ENCODE measurements at regions not wholly inside any gene's neighbourhood (a gene's known extent, or its start where the extent isn't known, plus 50 kb on each side); places are given as distances from the start of the nearest gene placed in this dataset.
"Not testable (repeated sequence)": the region's sequence is repeated elsewhere in the genome, so short reads cannot be mapped to it uniquely, and the experiment has no call there.

DNA sequence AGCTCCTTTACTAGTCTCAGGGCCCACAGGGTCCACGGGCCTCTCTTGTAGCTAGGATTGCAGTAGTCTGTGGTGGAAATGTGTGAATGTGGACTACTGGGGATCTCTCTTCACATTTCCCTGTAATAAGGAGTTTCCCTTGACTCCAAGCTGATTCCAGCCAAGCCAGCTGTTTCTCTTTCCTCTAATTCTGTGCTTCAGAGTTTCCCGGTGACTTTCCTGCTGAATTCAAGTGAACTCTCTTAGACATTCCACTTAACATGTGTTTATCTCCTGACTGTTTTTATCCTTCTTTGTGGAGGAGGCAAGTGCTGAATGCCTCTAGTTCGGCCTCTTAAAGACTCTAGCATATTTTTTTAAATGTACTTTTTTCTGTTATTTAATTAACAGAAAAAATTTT is 354.0 kb upstream of the RGS18 start:
- DNase-seq (ENCODE audit: low read depth) = no peak

DNA sequence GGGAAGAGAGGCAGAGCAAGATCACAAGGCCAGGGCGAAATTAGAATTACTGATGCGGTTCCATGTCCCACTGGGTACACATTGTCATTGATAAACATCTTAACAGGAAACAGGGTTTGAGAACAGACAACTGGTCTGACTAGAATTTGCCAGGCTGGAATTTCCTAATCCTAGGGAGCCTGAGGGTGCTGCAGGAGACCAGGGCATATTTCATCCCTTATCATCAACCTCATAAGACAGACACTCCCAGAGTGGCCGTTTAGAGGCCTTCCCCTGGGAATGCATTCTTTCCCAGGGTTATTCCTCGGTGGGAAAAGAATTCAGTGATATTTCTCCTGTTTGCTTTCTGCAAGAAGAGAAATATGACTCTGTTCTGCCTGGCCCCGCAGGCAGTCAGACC is 344.7 kb upstream of the RGS18 start:
- DNase-seq (ENCODE audit: low read depth) = not testable (repeated sequence)

DNA sequence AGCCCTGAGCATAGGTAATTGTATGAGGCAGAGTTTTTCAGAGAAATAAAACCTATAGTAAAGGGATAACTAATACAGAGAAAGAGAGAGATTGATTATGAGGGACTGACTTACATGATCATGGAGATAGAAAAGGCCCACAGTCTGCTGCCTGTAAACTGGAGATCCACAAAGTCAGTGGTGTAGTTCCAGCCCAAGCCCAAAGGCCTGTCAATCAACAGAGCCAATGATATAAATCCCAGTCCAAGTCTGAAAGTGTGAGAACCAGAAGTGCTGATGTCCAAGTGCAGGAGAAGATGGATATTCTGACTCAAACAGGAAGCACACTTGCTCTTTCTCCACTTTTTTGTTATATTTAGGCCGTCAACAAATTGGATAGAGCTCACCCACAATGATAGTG is 340.1 kb upstream of the RGS18 start:
- DNase-seq (ENCODE audit: low read depth) = no peak

DNA sequence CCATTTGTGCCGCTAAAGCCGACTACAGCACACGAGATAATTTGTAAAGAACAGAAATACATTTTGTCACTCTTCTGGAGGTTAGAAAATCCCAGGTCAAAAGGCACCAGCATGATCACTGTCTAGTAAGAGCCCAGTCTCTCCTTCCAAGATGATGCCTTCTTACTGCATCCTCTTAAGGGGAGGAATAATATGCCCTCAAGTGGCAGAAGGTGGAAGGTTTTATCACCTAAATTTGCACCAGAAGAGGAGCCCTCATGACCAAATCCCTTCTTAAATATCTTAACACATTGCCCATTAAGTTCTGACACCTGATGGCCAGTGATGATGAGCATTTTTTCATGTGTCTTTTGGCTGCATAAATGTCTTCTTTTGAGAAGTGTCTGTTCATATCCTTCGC is 326.7 kb upstream of the RGS18 start:
- no peak for DNase-seq (ENCODE audit: low read depth)

DNA sequence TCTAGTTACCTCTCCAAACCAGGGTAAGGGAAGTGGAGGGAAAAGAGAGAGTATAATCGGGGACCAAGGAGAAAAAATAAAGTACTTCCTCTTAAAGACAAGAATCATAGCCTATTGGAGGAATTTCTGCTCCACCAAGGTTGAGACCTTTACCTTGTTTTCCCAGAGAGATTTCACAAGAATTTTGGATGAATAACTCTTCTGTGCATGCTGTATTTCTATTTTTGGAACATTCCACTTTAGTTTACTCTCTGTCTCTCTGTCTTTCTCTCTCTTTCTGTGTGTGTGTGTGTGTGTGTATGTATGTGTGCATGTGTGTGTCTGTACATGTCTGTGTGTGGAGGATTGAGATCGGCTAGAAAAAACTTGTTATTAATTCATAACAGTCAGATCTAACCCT is 318.4 kb upstream of the RGS18 start:
- peak; percentile 11 for DNase-seq (ENCODE audit: low read depth)

DNA sequence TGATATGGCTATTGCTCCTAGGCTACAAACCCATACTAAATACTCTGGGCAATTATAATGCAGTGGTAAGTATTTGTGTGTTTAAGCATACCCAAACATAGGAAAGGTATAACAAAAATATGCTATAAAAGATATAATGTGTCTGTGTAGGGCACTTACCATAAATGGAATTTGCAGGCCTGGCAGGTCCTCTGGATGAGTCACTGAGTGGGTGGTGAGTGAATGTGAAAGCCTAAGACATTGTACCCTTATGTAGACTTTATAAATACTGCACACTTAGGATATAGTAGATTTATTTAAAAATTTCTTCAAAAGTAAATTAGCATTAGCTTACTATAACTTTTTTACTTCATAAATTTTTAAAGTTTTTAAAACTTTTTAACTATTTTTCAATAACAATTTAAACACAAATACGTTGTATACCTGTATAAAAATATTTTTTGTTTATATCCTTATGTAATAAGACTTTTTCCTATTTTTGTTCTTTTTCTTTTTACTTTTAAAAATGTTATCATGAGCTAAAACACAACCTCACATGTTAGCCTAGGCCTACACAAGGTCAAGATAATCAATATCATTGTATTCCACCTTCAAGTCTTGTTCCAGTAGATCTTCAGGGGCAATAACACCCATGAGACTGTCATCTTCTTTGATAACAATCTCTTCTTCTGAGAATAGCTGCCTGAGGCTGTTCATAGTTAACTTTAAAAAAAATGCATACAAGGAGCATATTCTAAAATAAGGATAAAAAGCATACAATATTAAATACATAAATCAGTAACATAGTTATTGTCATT is 306.3 kb upstream of the RGS18 start:
- peak; percentile 38 for DNase-seq (ENCODE audit: low read depth)

DNA sequence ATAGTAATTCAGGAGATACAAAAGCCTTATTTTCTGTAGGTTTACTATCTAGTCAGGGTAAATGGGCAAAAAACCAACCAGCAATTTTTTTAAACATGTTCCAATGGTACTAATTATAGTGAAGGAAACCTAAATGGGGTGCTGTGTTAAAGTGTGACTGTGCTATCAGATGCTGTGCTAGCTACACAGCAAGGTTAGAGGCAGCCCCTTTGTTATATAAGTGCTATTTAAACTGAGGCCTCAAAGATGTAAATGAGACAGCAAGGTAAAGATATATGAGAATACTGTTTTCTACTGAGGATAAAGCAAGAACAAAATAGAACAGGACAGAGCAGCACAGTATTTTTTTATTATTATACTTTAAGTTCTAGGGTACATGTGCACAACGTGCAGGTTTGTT is 305.4 kb upstream of the RGS18 start:
- no peak for DNase-seq (ENCODE audit: low read depth)

DNA sequence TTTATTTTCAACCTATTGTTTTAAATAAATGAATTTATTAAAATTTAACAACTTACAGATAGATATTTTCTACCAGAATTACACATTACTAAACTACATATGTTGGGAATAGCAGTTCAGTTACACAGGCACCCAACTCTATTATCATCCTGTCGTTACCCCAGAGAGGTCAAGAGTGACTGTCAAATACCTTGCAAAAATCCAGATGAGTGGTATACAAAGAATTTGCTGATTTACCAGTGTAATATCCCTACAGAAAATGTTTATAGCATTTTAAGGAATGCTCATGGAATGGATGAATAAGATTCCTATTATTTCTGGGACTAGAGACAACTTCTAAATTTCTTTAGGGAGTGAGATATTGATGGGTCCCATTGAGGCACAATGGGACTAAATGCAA is 300.7 kb upstream of the RGS18 start:
- DNase-seq (ENCODE audit: low read depth) = no peak

DNA sequence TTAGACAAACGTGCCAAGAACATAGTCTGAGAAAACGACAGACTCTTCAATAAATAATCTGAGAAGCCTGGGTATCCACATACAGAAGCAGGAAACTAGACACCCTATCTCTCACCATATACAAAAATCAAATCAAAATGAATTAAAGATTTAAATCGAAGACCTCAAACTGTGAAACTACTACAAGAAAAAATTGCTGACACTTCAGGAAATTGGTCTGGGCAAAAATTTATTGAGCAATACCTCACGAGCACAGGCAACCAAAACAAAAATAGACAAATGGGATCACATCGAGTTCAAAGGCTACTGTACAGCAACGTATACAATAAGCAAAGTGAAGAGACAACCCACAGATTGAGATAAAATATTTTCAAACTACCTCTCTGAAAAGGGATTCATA is 292.8 kb upstream of the RGS18 start:
- DNase-seq (ENCODE audit: low read depth) = no peak

DNA sequence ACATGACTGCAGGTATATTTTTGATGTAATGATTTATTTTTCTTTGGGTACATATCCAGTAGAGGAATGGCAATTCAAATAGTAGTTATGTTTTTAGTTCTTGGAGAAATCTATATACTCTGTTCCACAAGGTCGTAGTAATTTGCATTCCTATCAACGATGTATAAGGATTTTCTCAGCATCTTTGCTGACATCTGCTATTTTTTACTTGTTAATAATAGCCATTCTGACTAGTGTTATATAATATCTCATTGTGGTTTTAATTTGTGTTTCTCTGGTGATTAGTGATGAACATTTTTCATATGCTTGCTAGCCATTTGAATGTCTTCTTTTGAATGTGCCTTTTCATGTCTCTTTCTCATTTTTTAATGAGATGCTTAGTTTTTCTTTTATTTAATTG is 292.1 kb upstream of the RGS18 start:
- no peak for DNase-seq (ENCODE audit: low read depth)

DNA sequence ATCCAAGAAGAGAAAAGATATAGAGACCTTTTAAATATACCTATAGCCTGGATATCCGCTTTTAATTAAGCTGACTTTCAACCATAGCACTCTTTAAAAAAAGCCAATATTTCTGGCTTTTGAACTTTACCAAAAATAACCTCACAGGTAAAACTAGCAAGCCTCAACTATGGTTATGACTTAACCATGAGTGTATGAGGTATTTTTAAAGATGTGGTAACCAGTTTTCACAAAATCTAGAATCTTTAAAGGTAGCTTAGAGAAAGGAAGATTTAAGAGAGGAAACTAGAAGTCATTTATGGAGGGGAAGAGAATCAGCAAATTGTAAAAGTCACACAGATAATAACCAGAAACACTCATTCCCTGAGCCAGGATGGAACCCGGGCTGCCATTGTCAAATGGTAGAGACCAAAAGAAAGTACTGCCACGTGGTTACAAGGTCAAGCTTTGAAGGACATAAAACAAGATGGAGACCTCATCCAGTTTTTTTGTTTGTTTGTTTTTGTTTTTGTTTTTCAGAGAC is 288.4 kb upstream of the RGS18 start:
- no peak for DNase-seq (ENCODE audit: low read depth)

DNA sequence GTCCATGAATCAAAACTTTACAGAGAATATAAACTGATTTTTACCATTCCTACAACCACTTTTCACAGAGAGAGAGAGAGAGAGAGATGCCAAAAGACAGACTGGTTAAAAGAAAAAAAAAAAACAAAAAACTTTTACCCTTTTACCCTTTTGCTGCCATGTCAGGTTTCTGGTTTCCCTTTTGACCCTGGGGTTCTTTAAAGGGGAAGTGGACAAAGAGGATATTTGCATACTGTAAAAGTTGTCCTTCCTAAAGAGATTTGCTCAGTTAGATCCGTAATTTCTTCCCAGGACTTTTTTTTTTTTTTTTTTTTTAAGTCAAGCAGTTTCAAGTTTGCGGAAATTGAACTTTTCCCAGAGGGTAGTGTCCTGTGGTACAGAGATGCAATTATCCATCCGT is 287.8 kb upstream of the RGS18 start:
- DNase-seq (ENCODE audit: low read depth) = no peak

DNA sequence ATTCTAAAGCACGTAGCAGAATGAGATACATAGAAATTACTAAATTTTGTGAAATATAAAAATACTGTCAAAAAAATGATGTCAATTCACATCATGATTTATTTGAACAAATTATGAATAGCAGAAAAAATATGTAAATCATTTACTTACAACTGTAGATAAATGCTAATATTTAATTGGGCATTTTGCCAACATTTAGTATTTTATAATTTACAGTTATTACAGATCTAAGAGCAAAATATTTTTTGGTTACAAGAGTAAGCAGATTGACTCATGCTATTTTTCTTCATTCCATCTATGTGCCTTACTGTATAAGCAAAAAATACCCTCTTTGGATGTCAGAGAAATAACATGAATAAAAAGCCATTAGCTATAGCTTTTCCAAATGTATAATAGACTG is 282.3 kb upstream of the RGS18 start:
- DNase-seq (ENCODE audit: low read depth) = no peak

DNA sequence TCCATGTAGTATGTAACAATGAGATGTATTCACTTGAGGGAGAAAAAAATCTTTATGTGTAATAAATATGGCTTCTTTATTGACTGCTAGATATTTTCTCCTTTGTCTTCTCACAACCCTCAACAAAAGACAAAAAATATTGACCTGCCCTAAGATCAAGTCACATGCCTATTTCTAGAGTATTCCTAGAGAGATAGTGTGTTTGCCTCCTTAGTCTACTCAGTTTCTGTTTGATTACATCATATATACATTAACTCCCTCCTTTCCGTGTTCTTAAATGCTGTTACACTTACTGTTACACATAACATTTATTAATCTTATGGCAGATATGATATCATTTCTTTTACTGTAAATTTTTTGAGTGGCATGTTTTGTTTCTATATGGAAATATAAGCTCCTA is 281.6 kb upstream of the RGS18 start:
- no peak for DNase-seq (ENCODE audit: low read depth)

DNA sequence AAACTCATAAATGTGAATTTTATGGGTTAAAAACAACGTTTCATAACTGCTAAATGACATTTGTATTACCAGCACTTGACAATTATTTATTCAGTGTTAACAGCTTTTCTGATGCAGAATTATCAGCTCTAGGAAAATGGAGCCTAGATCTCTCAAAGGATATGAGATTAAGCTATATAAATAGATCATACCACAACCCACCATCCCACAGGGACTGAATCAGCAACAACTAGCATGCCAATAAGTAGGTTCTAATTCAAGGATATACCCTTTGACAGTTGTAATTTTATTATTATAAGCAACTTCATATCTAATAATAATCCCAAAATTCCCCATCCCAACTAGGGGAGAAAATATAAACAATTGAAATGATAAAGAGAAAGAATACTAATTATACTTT is 275.4 kb upstream of the RGS18 start:
- no peak for DNase-seq (ENCODE audit: low read depth)

DNA sequence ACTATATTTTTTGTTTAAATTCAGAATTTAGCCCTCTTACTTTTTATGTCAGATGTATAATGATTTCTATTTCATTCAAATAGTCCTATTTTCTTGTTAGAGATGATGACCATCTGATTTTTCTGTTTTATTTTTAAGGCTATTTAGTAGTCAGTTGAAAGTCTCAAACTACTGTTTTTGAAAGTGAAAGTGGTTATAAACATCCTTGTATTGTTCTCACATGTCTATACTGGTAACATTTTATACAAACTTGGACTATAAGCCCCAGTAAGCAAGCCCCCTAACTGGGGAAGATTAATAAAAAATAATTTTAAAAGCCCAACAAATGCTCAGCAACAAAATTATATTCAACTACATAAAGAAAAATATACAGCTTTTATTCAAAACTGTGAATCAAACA is 271.3 kb upstream of the RGS18 start:
- no peak for DNase-seq (ENCODE audit: low read depth)

DNA sequence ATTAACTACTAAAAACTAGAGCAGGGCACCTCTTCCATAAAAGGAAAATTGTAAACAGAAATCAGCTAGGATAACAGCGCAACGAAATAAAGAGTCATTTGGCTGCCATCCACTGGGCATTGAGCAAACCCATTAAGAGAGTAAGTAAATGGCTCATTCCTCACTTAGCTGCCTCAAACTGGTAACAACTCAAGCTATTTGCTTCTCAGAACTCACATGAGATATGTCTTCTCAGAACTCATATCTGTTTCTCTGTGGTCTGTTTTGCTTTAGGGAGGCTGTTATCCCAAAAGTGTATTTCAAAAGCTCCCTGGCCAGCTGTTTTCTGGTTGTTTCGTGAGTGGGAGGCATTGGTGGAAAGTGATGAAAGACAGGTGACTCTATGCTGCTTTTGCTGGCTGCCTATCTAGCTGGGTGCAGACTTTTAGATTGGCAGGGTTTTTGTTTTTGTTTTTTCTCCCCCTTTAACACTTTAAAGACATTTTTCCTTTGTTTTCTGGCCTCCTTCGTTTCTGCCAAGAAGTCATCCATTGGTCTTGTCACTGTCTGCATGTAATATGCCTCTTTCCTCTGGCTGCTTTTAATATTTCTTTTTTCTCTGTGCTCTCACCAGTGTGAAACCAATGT is 269.2 kb upstream of the RGS18 start:
- no peak for DNase-seq (ENCODE audit: low read depth)

DNA sequence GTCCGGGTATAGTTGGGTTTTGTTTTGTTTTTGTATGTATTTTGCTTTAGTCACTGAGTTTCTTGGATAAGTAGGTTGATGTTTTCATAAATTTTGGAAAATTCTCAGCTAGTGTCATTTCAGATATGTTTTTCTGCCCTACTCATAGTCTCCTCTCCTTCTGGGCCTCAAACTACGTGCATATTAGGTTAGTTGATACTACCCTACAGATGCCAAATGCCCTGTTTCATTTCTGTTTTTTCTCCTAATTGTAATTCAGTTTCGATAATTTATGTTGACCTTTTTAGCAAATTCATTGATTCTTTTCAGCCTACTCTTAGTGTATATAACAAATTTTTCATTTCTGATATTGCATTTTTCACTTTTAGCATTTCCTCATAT is 268.6 kb upstream of the RGS18 start:
- DNase-seq (ENCODE audit: low read depth) = no peak

DNA sequence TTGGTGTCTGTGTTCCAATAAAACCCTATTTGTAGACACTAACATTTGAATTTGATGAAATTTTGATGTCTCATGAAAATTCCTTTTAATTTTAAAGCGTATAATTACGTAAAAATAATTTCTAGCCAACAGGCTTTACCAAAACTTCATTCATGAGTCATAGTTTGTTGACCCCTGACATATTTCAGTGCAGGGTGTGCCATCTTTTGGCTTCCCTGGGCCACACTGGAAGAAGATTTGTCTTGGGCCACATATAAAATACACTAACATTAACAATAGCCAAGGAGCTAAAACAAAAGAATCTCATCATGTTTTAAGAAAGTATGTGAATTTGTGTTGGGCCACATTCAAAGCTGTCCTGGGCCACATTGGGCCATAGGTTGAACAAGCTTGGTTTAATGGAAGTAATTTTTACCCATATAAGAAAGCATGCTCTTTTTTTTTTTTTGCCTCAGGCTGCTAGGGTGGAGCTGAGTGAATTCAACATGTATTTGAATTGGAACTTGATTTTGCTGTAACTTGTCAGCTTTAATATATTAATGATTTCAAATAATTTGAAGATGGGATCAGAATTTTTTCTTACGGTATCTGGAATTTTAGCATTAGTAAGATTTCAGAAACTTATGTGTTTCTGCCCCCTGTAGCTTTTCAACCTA is 267.7 kb upstream of the RGS18 start:
- DNase-seq (ENCODE audit: low read depth) = no peak

DNA sequence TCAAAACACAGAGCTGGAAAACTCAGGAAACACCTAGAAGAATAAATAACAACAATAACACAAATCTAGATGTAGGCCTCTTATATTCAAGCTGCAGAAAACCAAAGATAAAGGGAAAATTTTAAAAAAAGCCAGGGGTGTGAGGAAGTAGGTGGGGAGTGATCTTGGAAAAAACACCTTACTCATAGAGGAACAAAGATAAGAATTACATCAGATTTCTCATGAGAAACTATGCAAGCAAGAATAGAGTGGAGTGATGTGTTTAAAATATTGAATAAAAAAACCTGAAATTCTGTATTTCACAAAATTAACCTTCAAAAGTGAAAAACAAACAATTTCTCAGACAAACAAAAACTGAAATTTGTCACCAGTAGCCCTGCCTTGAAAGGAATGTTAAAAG is 265.5 kb upstream of the RGS18 start:
- DNase-seq (ENCODE audit: low read depth) = no peak

DNA sequence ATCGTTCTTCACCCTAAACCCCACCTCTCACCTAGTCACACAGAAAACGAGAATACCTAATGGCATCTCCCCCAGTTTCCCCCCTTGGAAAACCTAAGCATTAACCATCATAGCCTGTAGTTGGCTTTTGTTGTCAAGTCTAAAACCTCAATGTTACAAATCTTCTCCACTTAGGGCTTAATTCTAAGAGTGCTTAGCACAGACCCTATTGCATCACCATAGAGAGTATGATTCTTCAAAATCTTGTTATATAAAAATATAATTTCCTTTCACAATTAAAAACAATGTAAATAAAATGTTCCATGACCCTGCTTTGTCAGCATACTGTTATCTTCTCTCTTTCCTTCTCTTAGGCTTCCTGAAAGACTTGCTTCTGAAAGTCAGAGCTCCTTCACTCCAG is 263.2 kb upstream of the RGS18 start:
- no peak for DNase-seq (ENCODE audit: low read depth)

DNA sequence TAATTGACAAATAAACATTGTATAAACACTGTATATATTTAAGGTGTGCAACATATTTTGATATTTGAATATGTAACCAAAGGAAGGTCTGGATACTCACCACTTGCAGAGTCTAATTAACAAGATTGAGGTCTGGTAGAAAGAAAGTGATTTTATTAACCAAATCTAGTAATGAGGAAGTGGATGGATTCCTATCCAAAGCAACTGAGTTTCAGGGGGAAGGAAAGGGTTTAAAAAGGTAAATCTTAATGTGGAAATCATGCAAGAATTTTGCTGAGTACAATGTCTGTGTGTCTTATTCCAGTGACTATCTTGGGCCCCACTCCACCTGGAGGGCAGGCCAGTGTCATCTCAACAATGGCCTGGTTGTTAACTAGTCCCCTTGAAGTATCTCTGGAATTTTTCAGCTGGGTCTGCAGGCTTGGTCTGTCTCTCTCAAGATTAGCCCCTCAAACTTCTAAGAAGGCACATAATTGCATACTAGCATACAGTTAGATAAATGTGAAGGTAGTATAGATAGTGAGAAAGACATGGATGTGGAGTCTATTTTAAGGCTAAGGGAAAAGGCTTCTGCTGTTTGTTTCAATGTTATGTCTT is 262.7 kb upstream of the RGS18 start:
- no peak for DNase-seq (ENCODE audit: low read depth)

DNA sequence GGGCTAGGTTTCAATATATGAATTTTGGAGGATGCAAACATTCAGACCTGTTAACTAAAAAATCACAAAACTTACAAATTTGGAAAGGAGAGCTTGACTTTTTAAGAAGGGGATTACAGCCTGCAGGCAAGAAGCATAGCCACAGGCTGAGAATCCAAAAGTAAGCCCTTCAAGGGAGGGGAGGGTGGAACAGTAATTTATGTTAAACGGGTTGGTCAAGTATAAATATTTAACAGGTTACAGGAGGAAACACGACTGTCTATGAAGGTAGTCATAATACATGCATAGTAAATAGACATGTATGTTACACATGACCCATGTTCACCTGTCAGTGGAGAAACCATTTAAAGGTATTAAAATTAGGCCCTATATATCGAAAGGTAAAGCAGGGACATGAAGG is 261.1 kb upstream of the RGS18 start:
- DNase-seq (ENCODE audit: low read depth) = no peak

All from iris pigment epithelial cell (primary cell).